Lower leg skin (tissue), 4 donors: ENCODE measurements at regions not wholly inside any gene's neighbourhood (a gene's known extent, or its start where the extent isn't known, plus 50 kb on each side); places are given as distances from the start of the nearest gene placed in this dataset.

Experiments
- DNase-seq, 2 donors: peaks; one replicate each; pipeline ENCODE4 v3.0.0-alpha.2; 2019; ENCODE audit warnings: low spot score in 2 of 2
- H3K4me3 ChIP-seq: fragments of 200-600 bp; sonication (generic); 2 replicates; pipeline ENCODE4 v1.5.1; 2017; ENCODE audit warnings: mild to moderate bottlenecking, low read depth; ENCODE audit not compliant: poor library complexity, severe bottlenecking
- CTCF ChIP-seq, 3 donors: fragments of 450-650 bp; IDR thresholded peaks; one replicate each; pipeline ENCODE4 v1.5.1; 2016; ENCODE audit warnings: antibody characterized with exemption in 3 of 3, mild to moderate bottlenecking in 3 of 3, moderate library complexity in 2 of 3
- POLR2A ChIP-seq, 2 donors: fragments of 450-650 bp; IDR thresholded peaks; one replicate each; pipeline ENCODE4 v1.6.1; 2016 to 2017; ENCODE audit warnings: antibody characterized with exemption in 2 of 2, mild to moderate bottlenecking in 1 of 2, moderate library complexity in 1 of 2
- WGBS, 2 donors: methylation state at CpG; one replicate each; pipeline ENCODE4 v1.1.5; 2018; 5-methylcytosine and 5-hydroxymethylcytosine counted together
- intact Hi-C: fragments of 100-400 bp; cut with DNase I; formaldehyde crosslinking; loops from one replicate; pipeline ENCODE4 v1.15.0; 2023; ENCODE audit warnings: low total_unique reads

GRCh38 chr10:78742406-78742729, 326.4 kb upstream of the ZMIZ1 start:
- no peak for DNase-seq
- 83 to 86% methylated on average over 5 of the region's 5 CpGs for WGBS, 2 donors
- no peak overlapping the region for H3K4me3 ChIP-seq
- intact Hi-C loops = loop anchor here (10.0 kb wide), 1 partner anchor 312 kb away; no protein-coding TSS in a partner anchor
- no peak for TF ChIP-seq CTCF (IDR thresholded peaks at IDR 0.05)
- TF ChIP-seq POLR2A (IDR thresholded peaks at IDR 0.05) = no peak

GRCh38 chr10:78742730-78743615, 325.8 kb upstream of the ZMIZ1 start:
- WGBS, 2 donors = 71 to 72% methylated on average over 12 of the region's 12 CpGs
- TF ChIP-seq POLR2A (IDR thresholded peaks at IDR 0.05) (no peak), CTCF (IDR thresholded peaks at IDR 0.05) (no peak)
- DNase-seq = no peak
- no peak overlapping the region for H3K4me3 ChIP-seq
- intact Hi-C loops = loop anchor here (10.0 kb wide), 1 partner anchor 312 kb away; no protein-coding TSS in a partner anchor

- 67 to 84% methylated on average over 5 of the region's 5 CpGs for WGBS, 2 donors
- H3K4me3 ChIP-seq = no peak overlapping the region
- DNase-seq = no peak
- intact Hi-C loops = loop anchor here (10.0 kb wide), 1 partner anchor 311 kb away; no protein-coding TSS in a partner anchor
- no peak for TF ChIP-seq POLR2A (IDR thresholded peaks at IDR 0.05)
- TF ChIP-seq CTCF (IDR thresholded peaks at IDR 0.05) = no peak
Observed at GRCh38 chr10:78744056-78744455, 324.7 kb upstream of the ZMIZ1 start.

- 60 to 62% methylated on average over 10 of the region's 10 CpGs for WGBS, 2 donors
- TF ChIP-seq CTCF (IDR thresholded peaks at IDR 0.05) (no peak), POLR2A (IDR thresholded peaks at IDR 0.05) (no peak)
- no peak for DNase-seq
- intact Hi-C loops = loop anchor here (1.0 to 10.0 kb wide), 2 partner anchors 37 to 310 kb away; no protein-coding TSS in a partner anchor
- H3K4me3 ChIP-seq = no peak overlapping the region
Observed at GRCh38 chr10:78744491-78745090, 324.2 kb upstream of the ZMIZ1 start.

- WGBS, 2 donors = 80 to 97% methylated on average over 4 of the region's 4 CpGs
- no peak for TF ChIP-seq POLR2A (IDR thresholded peaks at IDR 0.05)
- TF ChIP-seq CTCF (IDR thresholded peaks at IDR 0.05) = no peak
- H3K4me3 ChIP-seq = no peak overlapping the region
- intact Hi-C loops = loop anchor here (1.0 to 10.0 kb wide), 2 partner anchors 38 to 309 kb away; no protein-coding TSS in a partner anchor
- no peak for DNase-seq
Observed at GRCh38 chr10:78745441-78745840, 323.3 kb upstream of the ZMIZ1 start.
